Nephron progenitor cell (in vitro differentiated cells): ENCODE measurements at regions not wholly inside any gene's neighbourhood (a gene's known extent, or its start where the extent isn't known, plus 50 kb on each side); places are given as distances from the start of the nearest gene placed in this dataset.

Source experiments
- DNase-seq: peaks from one replicate; pipeline ENCODE4 v3.0.0; 2021
- H3K27ac Mint-ChIP-seq: 2 replicates; pipeline ENCODE4 v1.8.0; 2021; ENCODE audit warnings: mild to moderate bottlenecking, moderate library complexity, mixed read lengths
- H3K27me3 Mint-ChIP-seq: 2 replicates; pipeline ENCODE4 v1.8.0; 2021; ENCODE audit warnings: mild to moderate bottlenecking, low read depth, mixed read lengths; ENCODE audit not compliant: poor library complexity
- H3K36me3 Mint-ChIP-seq: 2 replicates; pipeline ENCODE4 v1.8.0; 2021; ENCODE audit warnings: low read depth, mixed read lengths
- H3K4me1 Mint-ChIP-seq: 2 replicates; pipeline ENCODE4 v1.8.0; 2021; ENCODE audit warnings: mixed read lengths
- H3K4me3 Mint-ChIP-seq: 2 replicates; pipeline ENCODE4 v1.8.0; 2021; ENCODE audit warnings: mild to moderate bottlenecking, moderate library complexity, mixed read lengths
- H3K9me3 Mint-ChIP-seq: 2 replicates; pipeline ENCODE4 v1.8.0; 2021; ENCODE audit warnings: mild to moderate bottlenecking, moderate library complexity, mixed read lengths
- TF ChIP-seq, protein P1 (sequence below): fragments of 200-600 bp; sonication (generic); IDR thresholded peaks from 2 replicates; pipeline ENCODE4 v1.5.0; 2021; ENCODE audit warnings: antibody characterized with exemption

DNA sequence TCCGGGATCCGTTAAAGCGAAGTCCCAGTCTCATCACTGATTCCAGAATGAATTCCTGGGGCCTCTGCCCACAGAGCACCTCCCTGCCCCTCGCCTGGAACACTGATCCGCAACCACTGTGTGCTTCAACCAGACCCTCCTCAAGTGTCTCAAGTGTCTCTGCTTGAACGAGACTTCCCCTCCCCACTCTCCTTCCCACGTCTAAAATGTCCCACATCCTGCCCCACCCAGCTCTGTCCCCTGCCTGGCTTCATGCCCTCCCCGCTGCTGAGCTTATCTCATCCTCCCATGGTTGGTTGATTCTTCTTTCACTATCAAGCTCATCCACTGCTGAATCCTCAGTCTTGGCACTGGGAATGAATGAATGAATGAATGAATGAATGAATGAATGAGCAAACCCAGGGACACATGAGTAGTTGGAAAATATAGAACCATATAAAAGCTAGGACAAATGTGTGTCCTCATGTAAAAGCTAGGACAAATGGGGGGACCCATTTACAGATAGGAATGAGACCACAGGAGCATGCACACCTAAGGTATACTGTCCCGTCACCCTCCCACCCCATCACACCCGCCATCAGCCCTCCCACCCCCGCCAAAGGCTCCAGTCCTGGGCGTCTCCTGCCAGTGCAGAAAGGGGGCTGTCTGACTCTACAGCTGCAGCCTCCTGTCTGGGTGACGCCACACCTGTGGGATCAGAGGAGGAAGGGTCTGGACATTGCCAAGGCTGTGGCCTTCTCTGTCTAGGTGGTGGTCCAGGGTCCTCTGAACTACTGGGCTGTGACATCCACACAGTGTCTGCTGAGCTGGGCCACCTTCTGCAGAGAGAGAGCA, 71.4 kb upstream of the LINC01488 start:
- DNase-seq, result no peak
- Mint-ChIP-seq H3K27ac (no peak overlapping the region), H3K36me3 (no peaks in the 10 kb centered on the region), H3K27me3 (peaks cover 21% of the 10 kb centered on the region), H3K4me3 (no peak overlapping the region), H3K9me3 (peaks cover 14% of the 10 kb centered on the region), H3K4me1 (peaks cover 25% of the 10 kb centered on the region)
- TF ChIP-seq, protein P1, sequence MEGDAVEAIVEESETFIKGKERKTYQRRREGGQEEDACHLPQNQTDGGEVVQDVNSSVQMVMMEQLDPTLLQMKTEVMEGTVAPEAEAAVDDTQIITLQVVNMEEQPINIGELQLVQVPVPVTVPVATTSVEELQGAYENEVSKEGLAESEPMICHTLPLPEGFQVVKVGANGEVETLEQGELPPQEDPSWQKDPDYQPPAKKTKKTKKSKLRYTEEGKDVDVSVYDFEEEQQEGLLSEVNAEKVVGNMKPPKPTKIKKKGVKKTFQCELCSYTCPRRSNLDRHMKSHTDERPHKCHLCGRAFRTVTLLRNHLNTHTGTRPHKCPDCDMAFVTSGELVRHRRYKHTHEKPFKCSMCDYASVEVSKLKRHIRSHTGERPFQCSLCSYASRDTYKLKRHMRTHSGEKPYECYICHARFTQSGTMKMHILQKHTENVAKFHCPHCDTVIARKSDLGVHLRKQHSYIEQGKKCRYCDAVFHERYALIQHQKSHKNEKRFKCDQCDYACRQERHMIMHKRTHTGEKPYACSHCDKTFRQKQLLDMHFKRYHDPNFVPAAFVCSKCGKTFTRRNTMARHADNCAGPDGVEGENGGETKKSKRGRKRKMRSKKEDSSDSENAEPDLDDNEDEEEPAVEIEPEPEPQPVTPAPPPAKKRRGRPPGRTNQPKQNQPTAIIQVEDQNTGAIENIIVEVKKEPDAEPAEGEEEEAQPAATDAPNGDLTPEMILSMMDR, result no peak

DNA sequence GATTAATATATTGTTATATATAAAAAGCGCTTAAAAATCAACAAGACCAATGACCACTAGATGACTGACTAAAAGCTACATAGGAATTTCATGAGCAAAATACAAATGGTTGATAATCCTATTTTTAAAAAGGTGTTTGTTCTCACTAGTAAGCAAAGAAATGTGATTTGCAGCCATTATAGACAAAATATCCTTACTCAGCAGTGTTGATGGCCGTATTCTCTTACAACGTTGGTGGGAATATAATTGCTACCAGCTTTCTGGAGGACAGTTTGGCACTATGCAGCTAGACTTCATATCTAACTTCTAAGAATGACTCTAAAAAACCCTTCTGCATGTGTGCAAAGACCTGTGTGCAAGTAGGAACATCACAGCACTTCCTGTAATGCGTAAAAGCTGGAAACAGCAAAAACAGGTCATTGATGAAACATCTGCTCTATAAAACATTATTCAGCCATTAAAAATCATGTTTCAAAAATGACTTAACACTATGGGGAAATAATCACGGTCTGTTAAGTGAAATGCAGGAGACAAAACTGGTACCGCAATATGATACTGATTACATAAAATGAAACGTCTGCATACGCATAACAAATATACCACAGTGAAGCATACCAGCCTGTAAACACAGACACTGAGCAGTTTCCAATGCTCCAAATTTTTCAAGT, 70.1 kb upstream of the LINC01488 start:
- DNase-seq, result no peak
- peaks cover 15% of the 10 kb centered on the region for H3K27me3 Mint-ChIP-seq
- H3K4me1 Mint-ChIP-seq, result peaks cover 38% of the 10 kb centered on the region
- H3K4me3 Mint-ChIP-seq, result no peak overlapping the region
- TF ChIP-seq, protein P1, result no peak
- no peak overlapping the region for H3K27ac Mint-ChIP-seq
- peaks cover 14% of the 10 kb centered on the region for H3K9me3 Mint-ChIP-seq
- no peaks in the 10 kb centered on the region for H3K36me3 Mint-ChIP-seq

DNA sequence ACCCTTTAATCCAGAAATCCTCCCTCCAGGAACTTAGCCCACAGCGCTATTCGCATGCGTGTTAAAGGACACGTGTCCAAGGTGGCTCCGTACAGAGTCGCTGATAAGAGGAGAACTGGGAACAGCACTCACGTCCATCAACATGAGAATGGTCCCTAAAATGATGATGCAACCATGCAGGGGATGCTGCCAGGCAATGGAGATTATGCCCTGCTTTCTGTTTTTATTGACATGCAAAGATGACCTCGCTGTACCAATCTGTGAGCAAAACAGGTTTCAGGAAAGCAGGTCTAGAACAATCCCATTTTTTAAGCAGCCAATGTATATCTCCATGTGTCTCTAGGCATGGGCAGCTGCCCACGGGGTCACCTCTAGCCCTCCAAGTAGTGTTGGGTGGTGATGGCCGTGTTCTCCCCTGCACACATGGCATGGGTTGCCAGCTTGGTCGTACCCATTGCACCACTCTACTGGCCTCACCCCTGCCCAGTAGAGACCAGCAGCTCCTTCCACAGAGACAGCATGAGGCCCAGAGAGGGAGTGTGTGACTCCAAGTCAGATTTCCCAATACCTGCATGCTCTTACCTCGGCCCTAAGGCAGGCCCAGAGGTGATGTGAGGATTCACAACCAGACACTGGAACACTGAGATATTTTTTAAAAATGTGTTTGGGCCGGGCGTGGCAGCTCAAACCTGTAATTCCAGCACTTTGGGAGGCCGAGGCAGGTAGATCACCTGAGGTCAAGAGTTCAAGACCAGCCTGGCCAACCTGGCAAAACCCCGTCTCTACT, 68.3 kb upstream of the LINC01488 start:
- peaks cover 49% of the 10 kb centered on the region for H3K4me1 Mint-ChIP-seq
- no peak for DNase-seq
- no peak overlapping the region for H3K4me3 Mint-ChIP-seq
- TF ChIP-seq, protein P1, result no peak
- no peak overlapping the region for H3K27ac Mint-ChIP-seq
- H3K36me3 Mint-ChIP-seq, result no peaks in the 10 kb centered on the region
- peaks cover 14% of the 10 kb centered on the region for H3K9me3 Mint-ChIP-seq
- H3K27me3 Mint-ChIP-seq, result peaks cover 11% of the 10 kb centered on the region

DNA sequence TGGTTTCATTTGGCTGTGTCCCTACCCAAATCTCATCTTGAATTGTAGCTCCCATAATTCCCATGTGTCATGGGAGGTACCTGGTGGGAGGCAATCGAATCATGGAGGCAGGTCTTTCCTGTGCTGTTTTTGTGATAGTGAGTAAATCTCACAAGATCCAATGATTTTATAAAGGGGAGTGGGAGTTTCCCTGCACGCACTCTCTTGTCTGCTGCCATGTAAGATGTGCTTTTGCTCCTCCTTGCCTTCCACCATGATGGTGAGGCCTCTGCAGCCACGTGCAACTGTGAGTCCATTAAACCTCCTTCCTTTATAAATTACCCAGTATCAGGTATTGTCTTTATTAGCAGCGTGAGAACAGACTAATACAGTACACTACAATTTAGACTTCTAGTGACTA, 67.5 kb upstream of the LINC01488 start:
- Mint-ChIP-seq H3K36me3 (no peaks in the 10 kb centered on the region), H3K27ac (no peak overlapping the region), H3K4me3 (no peak overlapping the region), H3K27me3 (peaks cover 7% of the 10 kb centered on the region), H3K9me3 (peaks cover 14% of the 10 kb centered on the region), H3K4me1 (peaks cover 45% of the 10 kb centered on the region)
- TF ChIP-seq, protein P1, result no peak
- no peak for DNase-seq

DNA sequence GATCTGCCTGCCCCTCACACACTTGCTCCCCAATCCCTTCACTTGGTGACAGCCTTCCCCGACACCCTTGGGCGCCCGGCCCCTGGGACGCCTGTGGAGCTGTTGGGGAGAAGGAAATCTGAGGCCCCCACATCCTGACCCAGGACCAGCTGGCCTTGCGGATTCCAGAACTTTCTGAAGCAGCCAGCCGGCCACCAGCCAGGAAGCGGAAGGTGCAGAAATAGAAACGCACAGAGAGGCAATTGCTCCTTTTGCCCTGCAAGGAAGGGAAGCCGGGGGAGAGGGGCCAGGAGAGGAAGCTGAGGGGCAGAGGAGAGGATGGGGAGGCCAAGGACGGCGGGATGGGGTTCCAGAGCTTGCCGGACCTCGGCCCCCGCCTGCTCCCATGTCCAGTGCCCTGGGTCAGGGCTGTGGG, 66.7 kb upstream of the LINC01488 start:
- Mint-ChIP-seq H3K4me3 (no peak overlapping the region), H3K36me3 (no peaks in the 10 kb centered on the region), H3K4me1 (peaks cover 50% of the 10 kb centered on the region), H3K9me3 (peaks cover 14% of the 10 kb centered on the region), H3K27ac (no peak overlapping the region), H3K27me3 (peaks cover 7% of the 10 kb centered on the region)
- DNase-seq, result no peak
- TF ChIP-seq, protein P1, result no peak
